Activated CD4-positive, alpha-beta memory T cell treated with anti-CD3 and anti-CD28 coated beads for 36 hours (primary cell): ENCODE measurements at regions not wholly inside any gene's neighbourhood (a gene's known extent, or its start where the extent isn't known, plus 50 kb on each side); places are given as distances from the start of the nearest gene placed in this dataset.

ENCODE experiments used
- CTCF ChIA-PET: fragments of 350-600 bp; sonication (Branson Sonifier 250); formaldehyde crosslinking; loops from one replicate; lab custom pipeline; 2021; ENCODE audit warnings: antibody characterized with exemption, inconsistent platforms; lab: Charles Lee
- POLR2A ChIA-PET: fragments of 350-600 bp; sonication (Branson Sonifier 250); formaldehyde crosslinking; loops from one replicate; lab custom pipeline; 2021; ENCODE audit warnings: antibody characterized with exemption; lab: Charles Lee
- DNase-seq: peaks from one replicate; pipeline ENCODE4 v3.0.0-alpha.2; 2020
- H3K27ac Mint-ChIP-seq: one replicate; pipeline ENCODE4 v1.8.0; 2021; ENCODE audit warnings: mixed read lengths
- H3K27me3 Mint-ChIP-seq: one replicate; pipeline ENCODE4 v1.8.0; 2021; ENCODE audit warnings: mixed read lengths
- H3K36me3 Mint-ChIP-seq: one replicate; pipeline ENCODE4 v1.8.0; 2021; ENCODE audit warnings: mixed read lengths
- H3K4me1 Mint-ChIP-seq: one replicate; pipeline ENCODE4 v1.8.0; 2021; ENCODE audit warnings: low read depth, mixed read lengths
- H3K4me3 Mint-ChIP-seq: one replicate; pipeline ENCODE4 v1.8.0; 2021; ENCODE audit warnings: mild to moderate bottlenecking, mixed read lengths
- H3K9me3 Mint-ChIP-seq: one replicate; pipeline ENCODE4 v1.8.0; 2021; ENCODE audit warnings: mixed read lengths
- intact Hi-C: fragments of 100-400 bp; cut with micrococcal nuclease; formaldehyde crosslinking; loops from one replicate; pipeline ENCODE4 v1.15.1; 2023

- intact Hi-C loops: no loop called here
- no peak overlapping the region for H3K27ac Mint-ChIP-seq
- no peak overlapping the region for H3K4me3 Mint-ChIP-seq
- H3K9me3 Mint-ChIP-seq: peaks cover 38% of the 10 kb centered on the region
- H3K4me1 Mint-ChIP-seq: no peaks in the 10 kb centered on the region
- ChIA-PET CTCF (no interaction called here), POLR2A (no interaction called here)
- DNase-seq: no peak
- H3K27me3 Mint-ChIP-seq: no peaks in the 10 kb centered on the region
- H3K36me3 Mint-ChIP-seq: peaks cover 2% of the 10 kb centered on the region
Measured at GRCh38 chr7:16348251-16348650, 73.1 kb downstream of the CRPPA start.

GRCh38 chr7:16347827-16348192, 73.5 kb downstream of the CRPPA start:
- Mint-ChIP-seq H3K36me3 (peaks cover 2% of the 10 kb centered on the region), H3K4me3 (no peak overlapping the region), H3K27ac (no peak overlapping the region), H3K27me3 (no peaks in the 10 kb centered on the region), H3K9me3 (peaks cover 39% of the 10 kb centered on the region), H3K4me1 (no peaks in the 10 kb centered on the region)
- CTCF ChIA-PET: no interaction called here
- POLR2A ChIA-PET: no interaction called here
- intact Hi-C loops: no loop called here
- no peak for DNase-seq

- Mint-ChIP-seq H3K27ac (no peak overlapping the region), H3K9me3 (peaks cover 39% of the 10 kb centered on the region), H3K27me3 (no peaks in the 10 kb centered on the region), H3K4me3 (no peak overlapping the region), H3K36me3 (peaks cover 2% of the 10 kb centered on the region), H3K4me1 (no peaks in the 10 kb centered on the region)
- ChIA-PET CTCF (no interaction called here), POLR2A (no interaction called here)
- intact Hi-C loops: no loop called here
- no peak for DNase-seq
Measured at GRCh38 chr7:16347066-16347826, 74.1 kb downstream of the CRPPA start.

GRCh38 chr7:16345979-16346958, 75.1 kb downstream of the CRPPA start:
- POLR2A ChIA-PET: no interaction called here
- no peaks in the 10 kb centered on the region for H3K27me3 Mint-ChIP-seq
- no peak overlapping the region for H3K4me3 Mint-ChIP-seq

GRCh38 chr7:16344927-16345326, 76.4 kb downstream of the CRPPA start:
- Mint-ChIP-seq H3K27ac (no peak overlapping the region), H3K9me3 (peaks cover 28% of the 10 kb centered on the region), H3K27me3 (no peaks in the 10 kb centered on the region), H3K4me1 (no peaks in the 10 kb centered on the region), H3K36me3 (peaks cover 2% of the 10 kb centered on the region), H3K4me3 (no peak overlapping the region)
- no peak for DNase-seq
- intact Hi-C loops: no loop called here
- CTCF ChIA-PET: no interaction called here
- POLR2A ChIA-PET: no interaction called here

More at GRCh38 chr7:16345979-16346958, 75.1 kb downstream of the CRPPA start:
- Mint-ChIP-seq H3K27ac (no peak overlapping the region), H3K4me1 (no peaks in the 10 kb centered on the region), H3K36me3 (peaks cover 2% of the 10 kb centered on the region), H3K9me3 (peaks cover 34% of the 10 kb centered on the region)
- CTCF ChIA-PET: no interaction called here
- no peak for DNase-seq
- intact Hi-C loops: no loop called here

- Mint-ChIP-seq H3K36me3 (peaks cover 2% of the 10 kb centered on the region), H3K4me1 (no peaks in the 10 kb centered on the region), H3K27ac (no peak overlapping the region), H3K27me3 (no peaks in the 10 kb centered on the region), H3K4me3 (no peak overlapping the region), H3K9me3 (peaks cover 17% of the 10 kb centered on the region)
- intact Hi-C loops: no loop called here
- no peak for DNase-seq
- ChIA-PET POLR2A (no interaction called here), CTCF (no interaction called here)
Measured at GRCh38 chr7:16343612-16344011, 77.7 kb downstream of the CRPPA start.

- Mint-ChIP-seq H3K4me1 (no peaks in the 10 kb centered on the region), H3K4me3 (no peak overlapping the region), H3K9me3 (peaks cover 27% of the 10 kb centered on the region), H3K27me3 (no peaks in the 10 kb centered on the region), H3K27ac (no peak overlapping the region), H3K36me3 (no peaks in the 10 kb centered on the region)
- POLR2A ChIA-PET: no interaction called here
- intact Hi-C loops: no loop called here
- no peak for DNase-seq
- CTCF ChIA-PET: no interaction called here
Measured at GRCh38 chr7:16338065-16338464, 83.3 kb downstream of the CRPPA start.

GRCh38 chr7:16326106-16326505, 95.2 kb downstream of the CRPPA start:
- H3K36me3 Mint-ChIP-seq: peaks cover 2% of the 10 kb centered on the region
- H3K9me3 Mint-ChIP-seq: no peaks in the 10 kb centered on the region
- H3K4me1 Mint-ChIP-seq: no peaks in the 10 kb centered on the region
- no peak overlapping the region for H3K27ac Mint-ChIP-seq
- H3K4me3 Mint-ChIP-seq: no peak overlapping the region
- intact Hi-C loops: no loop called here
- ChIA-PET POLR2A (no interaction called here), CTCF (interaction anchor here (0.6 kb wide), 1 partner anchor 238 kb away, joined by 3 read pairs; no protein-coding TSS in a partner anchor)
- no peak for DNase-seq
- no peaks in the 10 kb centered on the region for H3K27me3 Mint-ChIP-seq

- Mint-ChIP-seq H3K27ac (no peak overlapping the region), H3K36me3 (peaks cover 2% of the 10 kb centered on the region), H3K9me3 (no peaks in the 10 kb centered on the region), H3K27me3 (no peaks in the 10 kb centered on the region), H3K4me1 (no peaks in the 10 kb centered on the region), H3K4me3 (no peak overlapping the region)
- intact Hi-C loops: no loop called here
- CTCF ChIA-PET: no interaction called here
- DNase-seq: no peak
- POLR2A ChIA-PET: no interaction called here
Measured at GRCh38 chr7:16323313-16323712, 98.0 kb downstream of the CRPPA start.

GRCh38 chr7:16320099-16320660, 101.2 kb downstream of the CRPPA start:
- no peaks in the 10 kb centered on the region for H3K9me3 Mint-ChIP-seq
- POLR2A ChIA-PET: no interaction called here

GRCh38 chr7:16318989-16319915, 102.1 kb downstream of the CRPPA start:
- H3K27ac Mint-ChIP-seq: no peak overlapping the region
- no peak overlapping the region for H3K4me3 Mint-ChIP-seq
- CTCF ChIA-PET: interaction anchor here (0.5 kb wide), 1 partner anchor 14 kb away, joined by 3 read pairs; no protein-coding TSS in a partner anchor
- no peaks in the 10 kb centered on the region for H3K9me3 Mint-ChIP-seq
- intact Hi-C loops: no loop called here
- no peaks in the 10 kb centered on the region for H3K36me3 Mint-ChIP-seq
- POLR2A ChIA-PET: no interaction called here
- no peak for DNase-seq
- no peaks in the 10 kb centered on the region for H3K4me1 Mint-ChIP-seq
- no peaks in the 10 kb centered on the region for H3K27me3 Mint-ChIP-seq

More at GRCh38 chr7:16320099-16320660, 101.2 kb downstream of the CRPPA start:
- no peaks in the 10 kb centered on the region for H3K27me3 Mint-ChIP-seq
- H3K4me1 Mint-ChIP-seq: no peaks in the 10 kb centered on the region
- H3K36me3 Mint-ChIP-seq: no peaks in the 10 kb centered on the region
- no peak overlapping the region for H3K4me3 Mint-ChIP-seq
- intact Hi-C loops: no loop called here
- no peak overlapping the region for H3K27ac Mint-ChIP-seq
- no peak for DNase-seq
- CTCF ChIA-PET: no interaction called here
